Endothelial cell of umbilical vein (primary cell): ENCODE measurements at regions not wholly inside any gene's neighbourhood (a gene's known extent, or its start where the extent isn't known, plus 50 kb on each side); places are given as distances from the start of the nearest gene placed in this dataset.

ENCODE experiments used
- BruUV-seq: library from RNA; stranded (reverse); fragments of 400-500 nt; replicated peaks from 2 replicates; lab custom pipeline; 2021; lab: Mats Ljungman, UMichigan
- CTCF ChIA-PET: fragments of 300-600, 350-600 bp; sonication (Branson Sonifier 250); formaldehyde crosslinking; loops from one replicate; lab custom pipeline; 2021; ENCODE audit warnings: antibody characterized with exemption, inconsistent platforms; lab: Charles Lee
- POLR2A ChIA-PET: fragments of 300-600, 350-600 bp; sonication (Branson Sonifier 250); formaldehyde crosslinking; loops from one replicate; lab custom pipeline; 2021; ENCODE audit warnings: antibody characterized with exemption, inconsistent platforms; lab: Charles Lee
- DNase-seq: peaks from one replicate; pipeline ENCODE4 v3.0.0-alpha.2; 2011; ENCODE audit warnings: low read depth, low spot score
- FAIRE-seq: peaks from 2 replicates; lab custom pipeline; 2011; peaks lifted over from hg19 to GRCh38; lab: Jason Lieb, UNC
- H2AFZ ChIP-seq: 2 replicates; pipeline ENCODE4 v1.6.0; 2012; ENCODE audit warnings: low read depth, low read length, control low read depth, inconsistent platforms
- H3K27ac ChIP-seq: 2 replicates; pipeline ENCODE4 v1.5.1; 2011; ENCODE audit warnings: low read depth, mild to moderate bottlenecking, control low read depth, low read length, moderate library complexity; ENCODE audit not compliant: insufficient read depth
- H3K27me3 ChIP-seq, 2 experiments: 2 replicates each; pipeline versions ENCODE4 v1.6.0 to v1.6.1; 2011; ENCODE audit warnings: low read length in 2 of 2, mixed read lengths in 1 of 2; ENCODE audit not compliant: control insufficient read depth in 2 of 2, insufficient read depth in 2 of 2
- H3K36me3 ChIP-seq, 2 experiments: 2 replicates in 1 of 2; 3 replicates in 1 of 2; pipeline ENCODE4 v1.5.1; 2011; ENCODE audit warnings: low read length in 2 of 2, mild to moderate bottlenecking in 1 of 2, moderate library complexity in 1 of 2; ENCODE audit not compliant: control insufficient read depth in 2 of 2, insufficient read depth in 2 of 2; ENCODE audit errors: extremely low read depth in 1 of 2
- H3K4me1 ChIP-seq: 3 replicates; pipeline ENCODE4 v1.5.1; 2011; ENCODE audit warnings: mild to moderate bottlenecking, low read length; ENCODE audit not compliant: control insufficient read depth, insufficient read depth; ENCODE audit errors: extremely low read depth
- H3K4me2 ChIP-seq: 2 replicates; pipeline ENCODE4 v1.6.1; 2011; ENCODE audit warnings: low read length, control low read depth, mixed read lengths; ENCODE audit not compliant: insufficient read depth
- H3K4me3 ChIP-seq, 3 experiments: fragments of 200-600 bp in 1 of 3; sonication (generic), shearing (Covaris generic) in 1 of 3; replicated peaks in 1 of 3; 2 replicates each; pipeline ENCODE4 v1.5.1; 2011 to 2016; ENCODE audit warnings: control low read depth in 3 of 3, low read length in 3 of 3, mild to moderate bottlenecking in 2 of 3, inconsistent platforms in 1 of 3, low read depth in 1 of 3, moderate library complexity in 1 of 3; ENCODE audit not compliant: insufficient read depth in 1 of 3
- H3K79me2 ChIP-seq: 2 replicates; pipeline ENCODE4 v1.6.0; 2012; ENCODE audit warnings: low read length, inconsistent platforms; ENCODE audit not compliant: control insufficient read depth, insufficient read depth
- H3K9ac ChIP-seq: replicated peaks from 2 replicates; pipeline ENCODE3; 2011; ENCODE audit warnings: low read length, control low read depth; ENCODE audit not compliant: insufficient read depth; ENCODE audit errors: extremely low read depth
- H3K9me1 ChIP-seq: replicated peaks from 3 replicates; pipeline ENCODE4 v1.6.0; 2011; ENCODE audit warnings: mild to moderate bottlenecking, low read length; ENCODE audit not compliant: control insufficient read depth, insufficient read depth; ENCODE audit errors: extremely low read depth
- H3K9me3 ChIP-seq: replicated peaks from 2 replicates; pipeline ENCODE4 v1.5.1; 2012; ENCODE audit warnings: low read length, inconsistent platforms; ENCODE audit not compliant: control insufficient read depth, insufficient read depth
- H4K20me1 ChIP-seq: replicated peaks from 2 replicates; pipeline ENCODE3; 2011; ENCODE audit warnings: mild to moderate bottlenecking, low read length; ENCODE audit not compliant: control insufficient read depth, insufficient read depth; ENCODE audit errors: extremely low read depth
- FOS ChIP-seq: IDR thresholded peaks from 2 replicates; pipeline ENCODE4 v1.6.1; 2011; ENCODE audit warnings: mild to moderate bottlenecking, low read length, moderate library complexity, borderline replicate concordance; ENCODE audit not compliant: insufficient read depth
- GATA2 ChIP-seq: IDR thresholded peaks from 2 replicates; pipeline ENCODE4 v1.7.0; 2011; ENCODE audit warnings: low read depth, mild to moderate bottlenecking, moderate library complexity, mixed read lengths, low read length; ENCODE audit not compliant: insufficient read length, insufficient read depth
- JUN ChIP-seq: IDR thresholded peaks from 2 replicates; pipeline ENCODE4 v1.6.1; 2011; ENCODE audit warnings: borderline replicate concordance, low read depth; ENCODE audit not compliant: insufficient read length, insufficient read depth
- MYC ChIP-seq: IDR thresholded peaks from one replicate; pipeline ENCODE4 v1.6.1; 2011; ENCODE audit warnings: mild to moderate bottlenecking, low read depth, low read length
- POLR2AphosphoS5 ChIP-seq: IDR thresholded peaks from 2 replicates; pipeline ENCODE4 v1.6.1; 2012; ENCODE audit warnings: low read depth, mild to moderate bottlenecking, control low read depth, low read length, moderate library complexity; ENCODE audit not compliant: insufficient read depth
- dilution Hi-C: fragments of 300-500 bp; cut with MboI; formaldehyde crosslinking; loops from one replicate; pipeline ENCODE4 v1.15.0; 2019; ENCODE audit warnings: low sequenced_read_pairs; ENCODE audit not compliant: extremely low pct_ligation_motif_present
- intact Hi-C: fragments of 100-400 bp; cut with micrococcal nuclease; formaldehyde crosslinking; loops from one replicate; pipeline ENCODE4 v1.10.0; 2022
- TF ChIP-seq, protein P1 (sequence below), 2 donors: IDR thresholded peaks; 1 replicate in 1 of 2; 2 replicates in 1 of 2; pipeline ENCODE4 v1.5.1; 2011; ENCODE audit warnings: low read length in 2 of 2, mild to moderate bottlenecking in 2 of 2, moderate library complexity in 2 of 2, control low read depth in 1 of 2, inconsistent platforms in 1 of 2, low read depth in 1 of 2; ENCODE audit not compliant: insufficient read depth in 1 of 2; ENCODE audit errors: extremely low read depth in 1 of 2

DNA sequence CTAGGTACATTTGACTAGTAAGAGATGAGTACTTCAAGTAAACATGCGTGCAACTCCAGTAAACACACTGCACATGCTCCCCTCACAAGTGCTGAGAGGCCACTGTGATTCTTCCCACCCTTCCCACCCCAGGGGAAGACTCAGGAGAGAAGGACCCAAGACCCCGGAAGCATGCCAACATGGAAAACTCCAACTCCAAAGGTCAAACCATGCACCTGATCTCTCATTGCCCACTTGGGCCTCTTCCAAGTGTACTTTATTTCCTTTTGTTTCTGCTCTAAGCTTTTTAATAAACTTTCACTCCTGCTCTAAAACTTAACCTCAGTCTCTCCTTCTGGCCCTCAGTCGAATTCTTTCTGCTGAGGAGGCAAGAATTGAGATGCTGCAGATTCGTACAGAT, 78.5 kb downstream of the CD83 start:
- H3K4me2 ChIP-seq, result no peak overlapping the region
- CTCF ChIA-PET, result interaction anchor here (0.9 kb wide), 1 partner anchor 9 kb away, joined by 3 read pairs; no protein-coding TSS in a partner anchor
- no peak overlapping the region for H3K9ac ChIP-seq
- H3K4me1 ChIP-seq, result no peaks in the 10 kb centered on the region
- TF ChIP-seq GATA2 (no peak), MYC (no peak), POLR2AphosphoS5 (no peak), JUN (no peak), FOS (no peak)
- TF ChIP-seq, protein P1, sequence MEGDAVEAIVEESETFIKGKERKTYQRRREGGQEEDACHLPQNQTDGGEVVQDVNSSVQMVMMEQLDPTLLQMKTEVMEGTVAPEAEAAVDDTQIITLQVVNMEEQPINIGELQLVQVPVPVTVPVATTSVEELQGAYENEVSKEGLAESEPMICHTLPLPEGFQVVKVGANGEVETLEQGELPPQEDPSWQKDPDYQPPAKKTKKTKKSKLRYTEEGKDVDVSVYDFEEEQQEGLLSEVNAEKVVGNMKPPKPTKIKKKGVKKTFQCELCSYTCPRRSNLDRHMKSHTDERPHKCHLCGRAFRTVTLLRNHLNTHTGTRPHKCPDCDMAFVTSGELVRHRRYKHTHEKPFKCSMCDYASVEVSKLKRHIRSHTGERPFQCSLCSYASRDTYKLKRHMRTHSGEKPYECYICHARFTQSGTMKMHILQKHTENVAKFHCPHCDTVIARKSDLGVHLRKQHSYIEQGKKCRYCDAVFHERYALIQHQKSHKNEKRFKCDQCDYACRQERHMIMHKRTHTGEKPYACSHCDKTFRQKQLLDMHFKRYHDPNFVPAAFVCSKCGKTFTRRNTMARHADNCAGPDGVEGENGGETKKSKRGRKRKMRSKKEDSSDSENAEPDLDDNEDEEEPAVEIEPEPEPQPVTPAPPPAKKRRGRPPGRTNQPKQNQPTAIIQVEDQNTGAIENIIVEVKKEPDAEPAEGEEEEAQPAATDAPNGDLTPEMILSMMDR (IDR thresholded peaks at IDR 0.05; ENCODE audit: extremely low read depth in 1 of 2, insufficient read depth in 1 of 2, low read depth in 1 of 2, low read length in 2 of 2), result no peak
- DNase-seq (no peak), FAIRE-seq (no peak)
- H3K27ac ChIP-seq, result no peak overlapping the region
- BruUV-seq, result no TSS peak
- H3K79me2 ChIP-seq, result no peaks in the 10 kb centered on the region
- H3K9me1 ChIP-seq, result no peaks in the 10 kb centered on the region
- dilution Hi-C loops, result no loop called here
- intact Hi-C loops, result no loop called here
- no peak overlapping the region for H2AFZ ChIP-seq
- no peaks in the 10 kb centered on the region for H3K36me3 ChIP-seq
- H3K4me3 ChIP-seq, result no peak overlapping the region
- H4K20me1 ChIP-seq, result no peaks in the 10 kb centered on the region
- POLR2A ChIA-PET, result interaction anchor here (0.7 kb wide), 1 partner anchor 1295 kb away, joined by 9 read pairs; no protein-coding TSS in a partner anchor
- H3K9me3 ChIP-seq, result no peaks in the 10 kb centered on the region
- no peaks in the 10 kb centered on the region for H3K27me3 ChIP-seq
